Testis (tissue), 2 donors: ENCODE measurements at regions not wholly inside any gene's neighbourhood (a gene's known extent, or its start where the extent isn't known, plus 50 kb on each side); places are given as distances from the start of the nearest gene placed in this dataset.
"Not testable (repeated sequence)": the region's sequence is repeated elsewhere in the genome, so short reads cannot be mapped to it uniquely, and the experiment has no call there.

Experiments used
- DNase-seq: peaks from one replicate; pipeline ENCODE4 v3.0.0-alpha.2; 2019
- H3K27ac ChIP-seq, 2 donors: fragments of 200-600 bp; sonication (generic); one replicate each; pipeline ENCODE4 v1.5.1; 2019
- H3K27me3 ChIP-seq: fragments of 200-600 bp; sonication (generic); one replicate; pipeline ENCODE4 v1.5.1; 2019
- H3K36me3 ChIP-seq: fragments of 200-600 bp; sonication (generic); one replicate; pipeline ENCODE4 v1.5.1; 2017; ENCODE audit warnings: low read depth; ENCODE audit errors: missing control alignments
- H3K4me1 ChIP-seq: fragments of 200-600 bp; sonication (generic); one replicate; pipeline ENCODE4 v1.5.1; 2019
- H3K4me3 ChIP-seq, 2 donors: fragments of 200-600 bp; sonication (generic); one replicate each; pipeline ENCODE4 v1.5.1; 2017 to 2019
- H3K9me3 ChIP-seq: fragments of 200-600 bp; sonication (generic); one replicate; pipeline ENCODE4 v1.5.1; 2017
- POLR2A ChIP-seq: fragments of 450-650 bp; IDR thresholded peaks from one replicate; pipeline ENCODE4 v1.6.1; 2017; ENCODE audit warnings: antibody characterized with exemption, mild to moderate bottlenecking, moderate library complexity
- WGBS, 2 donors: methylation state at CpG; one replicate each; pipeline ENCODE4 v1.1.5; 2018; 5-methylcytosine and 5-hydroxymethylcytosine counted together
- intact Hi-C: fragments of 100-400 bp; cut with DNase I; formaldehyde crosslinking; loops from one replicate; pipeline ENCODE4 v1.15.1; 2023; ENCODE audit warnings: low total_unique reads
- TF ChIP-seq, protein P1 (sequence below), 3 experiments: fragments of 450-650 bp in 2 of 3; fragments of 200-600 bp in 1 of 3; sonication (generic) in 1 of 3; IDR thresholded peaks; one replicate each; pipeline ENCODE4 v1.5.1; 2016 to 2019; ENCODE audit warnings: antibody characterized with exemption in 3 of 3, mild to moderate bottlenecking in 2 of 3, moderate library complexity in 1 of 3

DNA sequence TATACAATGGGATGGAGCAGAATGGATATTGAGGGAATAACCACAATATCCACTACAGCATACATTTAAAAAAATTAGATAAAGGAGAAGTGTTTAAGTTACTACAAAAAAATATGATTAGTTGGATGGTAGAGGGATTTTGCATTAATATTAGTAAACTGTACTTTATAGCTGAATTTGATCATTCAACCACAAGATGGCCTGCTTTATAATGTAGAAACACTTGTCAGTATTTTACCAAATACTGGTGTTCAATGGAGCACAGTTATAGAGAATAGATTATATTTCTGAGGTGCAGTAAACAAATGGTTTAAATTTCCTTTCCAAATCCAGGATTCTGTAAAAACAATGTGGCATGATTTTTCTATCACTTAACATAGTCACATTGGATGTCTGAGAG lies 818.8 kb upstream of the CHORDC1 start:
- intact Hi-C loops: no loop called here
- Histone ChIP-seq H3K27ac (no peak overlapping the region), H3K27me3 (no peaks in the 10 kb centered on the region), H3K9me3 (no peaks in the 10 kb centered on the region), H3K4me3 (no peak overlapping the region), H3K36me3 (no peaks in the 10 kb centered on the region), H3K4me1 (no peaks in the 10 kb centered on the region)
- TF ChIP-seq POLR2A: no peak
- TF ChIP-seq, protein P1, sequence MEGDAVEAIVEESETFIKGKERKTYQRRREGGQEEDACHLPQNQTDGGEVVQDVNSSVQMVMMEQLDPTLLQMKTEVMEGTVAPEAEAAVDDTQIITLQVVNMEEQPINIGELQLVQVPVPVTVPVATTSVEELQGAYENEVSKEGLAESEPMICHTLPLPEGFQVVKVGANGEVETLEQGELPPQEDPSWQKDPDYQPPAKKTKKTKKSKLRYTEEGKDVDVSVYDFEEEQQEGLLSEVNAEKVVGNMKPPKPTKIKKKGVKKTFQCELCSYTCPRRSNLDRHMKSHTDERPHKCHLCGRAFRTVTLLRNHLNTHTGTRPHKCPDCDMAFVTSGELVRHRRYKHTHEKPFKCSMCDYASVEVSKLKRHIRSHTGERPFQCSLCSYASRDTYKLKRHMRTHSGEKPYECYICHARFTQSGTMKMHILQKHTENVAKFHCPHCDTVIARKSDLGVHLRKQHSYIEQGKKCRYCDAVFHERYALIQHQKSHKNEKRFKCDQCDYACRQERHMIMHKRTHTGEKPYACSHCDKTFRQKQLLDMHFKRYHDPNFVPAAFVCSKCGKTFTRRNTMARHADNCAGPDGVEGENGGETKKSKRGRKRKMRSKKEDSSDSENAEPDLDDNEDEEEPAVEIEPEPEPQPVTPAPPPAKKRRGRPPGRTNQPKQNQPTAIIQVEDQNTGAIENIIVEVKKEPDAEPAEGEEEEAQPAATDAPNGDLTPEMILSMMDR (IDR thresholded peaks at IDR 0.05): no peak
- DNase-seq: no peak

DNA sequence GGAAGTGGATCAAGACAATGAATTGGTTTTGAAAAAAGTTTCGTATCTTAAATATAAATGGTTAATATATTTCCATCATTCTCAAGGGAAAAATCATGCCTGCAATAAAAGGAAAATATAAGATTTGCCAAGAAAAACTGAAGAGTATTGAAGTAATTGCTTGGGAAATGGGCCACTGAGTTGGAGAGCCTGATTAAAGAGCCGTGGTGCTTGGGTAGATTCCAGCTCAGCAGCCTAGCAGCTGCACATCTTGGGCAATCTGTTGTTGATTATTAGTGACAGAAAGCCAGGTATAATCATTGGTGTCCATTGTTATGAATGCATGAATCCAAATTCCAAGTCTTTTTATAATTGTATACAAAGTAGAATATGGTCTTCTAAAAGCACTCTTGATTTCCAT lies 800.9 kb upstream of the CHORDC1 start:
- 46 to 47% methylated on average over 2 of the region's 2 CpGs for WGBS, 2 donors
- DNase-seq: no peak
- TF ChIP-seq, protein P1 (IDR thresholded peaks at IDR 0.05): no peak

DNA sequence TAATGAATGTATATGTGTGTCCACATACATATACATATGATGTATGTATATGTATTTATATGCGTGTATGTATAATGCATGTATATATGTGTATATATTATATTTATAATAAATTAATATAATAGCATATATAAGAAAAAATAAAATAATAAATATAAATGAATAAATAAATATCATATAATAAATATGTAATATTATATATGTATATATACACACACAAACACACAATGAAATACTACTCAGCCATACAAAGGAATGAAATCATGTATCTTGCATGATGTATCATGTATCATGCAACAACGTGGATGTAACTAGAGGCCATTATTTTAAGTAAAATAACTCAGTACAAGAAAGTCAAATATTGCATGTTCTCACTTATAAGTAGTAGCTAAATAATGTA lies 788.7 kb upstream of the CHORDC1 start:
- Histone ChIP-seq H3K27me3 (no peaks in the 10 kb centered on the region), H3K36me3 (no peaks in the 10 kb centered on the region), H3K4me3 (no peak overlapping the region), H3K9me3 (no peaks in the 10 kb centered on the region), H3K4me1 (no peaks in the 10 kb centered on the region), H3K27ac (no peak overlapping the region)
- WGBS, 2 donors: 89 to 90% methylated on average over 2 of the region's 2 CpGs
- intact Hi-C loops: no loop called here
- TF ChIP-seq POLR2A: no peak
- TF ChIP-seq, protein P1 (IDR thresholded peaks at IDR 0.05): no peak
- DNase-seq: no peak

More for the DNA sequence above, 800.9 kb upstream of the CHORDC1 start:
- Histone ChIP-seq H3K27ac (no peak overlapping the region), H3K4me1 (no peaks in the 10 kb centered on the region), H3K9me3 (no peaks in the 10 kb centered on the region), H3K4me3 (no peak overlapping the region), H3K27me3 (no peaks in the 10 kb centered on the region), H3K36me3 (no peaks in the 10 kb centered on the region)
- intact Hi-C loops: no loop called here

DNA sequence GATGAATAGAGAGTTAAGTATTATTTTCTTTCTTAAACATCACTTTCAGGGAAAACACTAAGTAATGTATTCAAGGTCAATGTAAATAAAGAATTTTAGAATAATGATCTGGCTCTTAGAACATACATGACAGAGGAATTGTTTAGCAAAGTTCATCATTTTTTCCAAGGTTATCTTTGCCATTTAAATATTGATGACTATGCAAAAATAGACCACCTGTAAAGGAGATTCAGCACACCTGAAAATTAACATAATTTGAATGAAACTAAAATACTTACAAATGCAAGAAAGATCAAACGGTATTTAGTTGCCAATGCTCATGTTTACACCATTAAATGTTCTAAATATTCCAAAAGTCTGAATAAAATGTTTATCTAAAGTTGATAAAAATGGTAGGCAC lies 782.6 kb upstream of the CHORDC1 start:
- Histone ChIP-seq H3K9me3 (no peaks in the 10 kb centered on the region), H3K4me3 (no peak overlapping the region), H3K4me1 (no peaks in the 10 kb centered on the region), H3K36me3 (no peaks in the 10 kb centered on the region), H3K27ac (no peak overlapping the region), H3K27me3 (no peaks in the 10 kb centered on the region)
- TF ChIP-seq, protein P1 (IDR thresholded peaks at IDR 0.05): no peak
- TF ChIP-seq POLR2A: no peak
- intact Hi-C loops: no loop called here
- WGBS, 2 donors: 44 to 66% methylated on average over 1 of the region's 1 CpG
- no peak for DNase-seq

DNA sequence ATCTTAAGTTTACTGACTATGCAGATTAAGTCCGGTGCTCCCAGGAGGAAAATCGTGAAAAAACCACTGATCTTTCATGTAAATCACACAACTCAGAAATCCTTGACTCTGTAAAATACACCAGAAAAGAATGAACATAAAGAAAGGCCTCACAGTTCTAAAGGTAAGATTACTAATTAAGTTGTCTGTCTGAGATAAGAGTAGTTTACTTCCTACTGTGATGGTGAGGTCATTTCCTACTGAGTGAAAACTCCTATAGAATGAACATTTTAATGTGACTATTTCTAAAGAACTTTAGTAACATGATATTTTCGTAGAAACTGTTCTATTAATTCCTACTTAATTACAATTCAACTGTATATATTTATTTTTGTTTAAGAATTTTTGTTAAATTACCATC lies 774.4 kb upstream of the CHORDC1 start:
- TF ChIP-seq POLR2A: no peak
- H3K36me3 ChIP-seq: no peaks in the 10 kb centered on the region
- H3K4me3 ChIP-seq: no peak overlapping the region
- no peaks in the 10 kb centered on the region for H3K4me1 ChIP-seq
- H3K27me3 ChIP-seq: no peaks in the 10 kb centered on the region
- DNase-seq: no peak
- intact Hi-C loops: no loop called here
- H3K9me3 ChIP-seq: no peaks in the 10 kb centered on the region
- 83 to 84% methylated on average over 3 of the region's 3 CpGs for WGBS, 2 donors
- no peak overlapping the region for H3K27ac ChIP-seq

DNA sequence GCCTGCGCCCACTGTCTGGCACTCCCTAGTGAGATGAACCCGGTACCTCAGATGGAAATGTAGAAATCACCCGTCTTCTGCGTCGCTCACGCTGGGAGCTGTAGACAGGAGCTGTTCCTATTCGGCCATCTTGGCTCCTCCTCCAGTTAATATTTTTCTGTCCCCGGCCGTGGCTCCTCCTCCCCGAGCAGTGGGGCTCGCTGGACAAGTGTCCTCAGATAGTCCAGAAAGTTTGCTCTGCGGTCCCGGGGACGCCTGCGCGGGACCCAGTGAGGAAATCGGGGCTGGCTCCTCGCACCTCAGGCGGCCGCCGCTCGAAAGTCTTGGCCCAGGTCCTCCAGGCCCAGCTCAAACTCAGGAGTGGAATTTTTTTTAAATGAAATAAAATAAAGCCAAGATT lies 749.3 kb upstream of the CHORDC1 start:
- H3K4me1 ChIP-seq, H3K27me3 ChIP-seq, H3K4me3 ChIP-seq, H3K9me3 ChIP-seq, H3K36me3 ChIP-seq, intact Hi-C loops, H3K27ac ChIP-seq, DNase-seq: not testable (repeated sequence)
- WGBS, 2 donors: 77 to 85% methylated on average over 14 to 21 of the region's 22 CpGs
